Kidney (tissue), 13 donors: ENCODE measurements at regions not wholly inside any gene's neighbourhood (a gene's known extent, or its start where the extent isn't known, plus 50 kb on each side); places are given as distances from the start of the nearest gene placed in this dataset.
A peak's percentile ranks its signal among the peaks of the same experiment; 100 is the strongest.
"Not testable (repeated sequence)": the region's sequence is repeated elsewhere in the genome, so short reads cannot be mapped to it uniquely, and the experiment has no call there.

Experiments
- DNase-seq, 5 donors: peaks; one replicate each; pipeline ENCODE4 v3.0.0-alpha.2; 2013 to 2020
- FAIRE-seq: peaks from 2 replicates; lab custom pipeline; 2012; peaks lifted over from hg19 to GRCh38; lab: Jason Lieb, UNC
- H3K27ac ChIP-seq, 2 donors: one replicate each; pipeline ENCODE4 v1.7.0; 2013; ENCODE audit warnings: low read depth in 2 of 2, low read length in 2 of 2, inconsistent platforms in 1 of 2
- H3K27me3 ChIP-seq: one replicate; pipeline ENCODE4 v1.7.1; 2013; ENCODE audit warnings: low read length, inconsistent platforms; ENCODE audit not compliant: control insufficient read depth, insufficient read depth
- H3K36me3 ChIP-seq, 3 donors: one replicate each; pipeline versions ENCODE4 v1.7.0 to v1.7.1; 2013; ENCODE audit warnings: low read length in 3 of 3, control low read depth in 1 of 3, inconsistent platforms in 1 of 3; ENCODE audit not compliant: insufficient read depth in 3 of 3, control insufficient read depth in 2 of 3
- H3K4me1 ChIP-seq, 3 donors: one replicate each; pipeline versions ENCODE4 v1.7.0 to v1.7.1; 2013; ENCODE audit warnings: low read length in 3 of 3, inconsistent platforms in 1 of 3, low read depth in 1 of 3; ENCODE audit not compliant: control insufficient read depth in 2 of 3, insufficient read depth in 2 of 3
- H3K4me3 ChIP-seq, 3 donors: one replicate each; pipeline versions ENCODE4 v1.7.0 to v1.8.1; 2013; ENCODE audit warnings: low read length in 3 of 3, control low read depth in 1 of 3, inconsistent platforms in 1 of 3
- H3K9ac ChIP-seq, 3 donors: one replicate each; pipeline versions ENCODE4 v1.7.0 to v1.7.1; 2013; ENCODE audit warnings: low read length in 3 of 3, control low read depth in 1 of 3, inconsistent platforms in 1 of 3
- H3K9me3 ChIP-seq, 3 donors: one replicate each; pipeline versions ENCODE4 v1.7.0 to v1.7.1; 2013; ENCODE audit warnings: low read length in 3 of 3, control low read depth in 1 of 3, inconsistent platforms in 1 of 3; ENCODE audit not compliant: control insufficient read depth in 2 of 3, insufficient read depth in 1 of 3
- intact Hi-C: fragments of 100-400 bp; cut with DNase I; formaldehyde crosslinking; loops from one replicate; pipeline ENCODE4 v1.11.1; 2022
- TF ChIP-seq, protein P1 (sequence below): IDR thresholded peaks from 3 replicates; pipeline ENCODE4 v1.5.1; 2012; ENCODE audit warnings: mild to moderate bottlenecking, moderate library complexity, borderline replicate concordance; ENCODE audit not compliant: insufficient read depth; ENCODE audit errors: extremely low read depth
- donor health status: control.
- donor health status: control.
- donor health status: control.
- donor health status: control.
- donor health status: control.
- donor health status: DM: yes; HTN: yes; CAD: no.
- donor health status: Normal renal cell carcinoma (clear cell type).

DNA sequence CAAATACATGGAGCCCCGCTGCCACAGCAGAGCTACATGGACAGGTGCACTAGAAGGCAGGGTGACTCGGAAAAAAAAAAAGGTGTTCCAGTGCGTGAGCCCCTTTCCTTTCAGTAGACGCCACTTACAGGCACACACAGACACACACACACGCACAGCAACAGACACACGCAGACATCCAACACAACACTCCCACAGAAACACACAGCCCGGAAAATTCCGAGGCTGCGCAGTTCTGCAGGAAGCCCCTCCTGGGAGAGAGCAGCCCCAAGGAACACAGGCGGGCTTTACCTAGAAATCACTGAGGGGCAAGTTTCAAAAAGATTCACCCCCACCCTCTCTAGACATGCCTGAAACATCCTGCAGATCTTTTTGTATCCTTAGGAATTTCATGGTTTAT is 136.0 kb upstream of the WSB1 start:
- Histone ChIP-seq H3K9ac (no peak overlapping the region), H3K27me3 (no peaks in the 10 kb centered on the region), H3K4me3 (no peak overlapping the region), H3K36me3 (no peaks in the 10 kb centered on the region), H3K9me3 (no peaks in the 10 kb centered on the region), H3K27ac (no peak overlapping the region), H3K4me1 (no peaks in the 10 kb centered on the region)
- FAIRE-seq (no peak), DNase-seq (peak in 1 of 5 donors; percentile 22)
- TF ChIP-seq, protein P1, sequence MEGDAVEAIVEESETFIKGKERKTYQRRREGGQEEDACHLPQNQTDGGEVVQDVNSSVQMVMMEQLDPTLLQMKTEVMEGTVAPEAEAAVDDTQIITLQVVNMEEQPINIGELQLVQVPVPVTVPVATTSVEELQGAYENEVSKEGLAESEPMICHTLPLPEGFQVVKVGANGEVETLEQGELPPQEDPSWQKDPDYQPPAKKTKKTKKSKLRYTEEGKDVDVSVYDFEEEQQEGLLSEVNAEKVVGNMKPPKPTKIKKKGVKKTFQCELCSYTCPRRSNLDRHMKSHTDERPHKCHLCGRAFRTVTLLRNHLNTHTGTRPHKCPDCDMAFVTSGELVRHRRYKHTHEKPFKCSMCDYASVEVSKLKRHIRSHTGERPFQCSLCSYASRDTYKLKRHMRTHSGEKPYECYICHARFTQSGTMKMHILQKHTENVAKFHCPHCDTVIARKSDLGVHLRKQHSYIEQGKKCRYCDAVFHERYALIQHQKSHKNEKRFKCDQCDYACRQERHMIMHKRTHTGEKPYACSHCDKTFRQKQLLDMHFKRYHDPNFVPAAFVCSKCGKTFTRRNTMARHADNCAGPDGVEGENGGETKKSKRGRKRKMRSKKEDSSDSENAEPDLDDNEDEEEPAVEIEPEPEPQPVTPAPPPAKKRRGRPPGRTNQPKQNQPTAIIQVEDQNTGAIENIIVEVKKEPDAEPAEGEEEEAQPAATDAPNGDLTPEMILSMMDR: no peak
- intact Hi-C loops: no loop called here

DNA sequence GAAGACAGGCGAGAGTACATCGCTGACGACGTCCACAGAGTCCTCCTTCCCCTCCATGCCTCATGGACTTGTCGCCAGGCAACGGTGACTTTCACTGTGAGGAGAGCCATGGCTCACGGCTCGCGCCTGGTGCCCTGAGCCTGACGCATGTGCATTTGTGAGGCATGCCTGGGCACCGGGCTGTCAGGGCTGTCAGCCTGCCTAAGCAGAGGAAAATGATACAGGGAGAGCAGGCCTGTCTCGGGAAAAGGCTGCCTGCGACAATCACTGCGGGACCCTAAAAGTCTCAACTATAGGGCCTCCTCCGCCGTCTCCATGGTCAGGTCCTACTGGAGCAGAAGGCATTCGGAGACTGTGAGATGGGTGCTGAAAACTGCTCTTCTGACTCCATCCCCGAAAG is 135.5 kb upstream of the WSB1 start:
- TF ChIP-seq, protein P1: no peak
- no peaks in the 10 kb centered on the region for H3K36me3 ChIP-seq
- no peak overlapping the region for H3K9ac ChIP-seq
- no peaks in the 10 kb centered on the region for H3K27me3 ChIP-seq
- intact Hi-C loops: no loop called here
- H3K27ac ChIP-seq: no peak overlapping the region
- FAIRE-seq (no peak), DNase-seq (peak in 1 of 5 donors; percentile 42)
- H3K9me3 ChIP-seq: no peaks in the 10 kb centered on the region
- H3K4me3 ChIP-seq: no peak overlapping the region
- no peaks in the 10 kb centered on the region for H3K4me1 ChIP-seq

DNA sequence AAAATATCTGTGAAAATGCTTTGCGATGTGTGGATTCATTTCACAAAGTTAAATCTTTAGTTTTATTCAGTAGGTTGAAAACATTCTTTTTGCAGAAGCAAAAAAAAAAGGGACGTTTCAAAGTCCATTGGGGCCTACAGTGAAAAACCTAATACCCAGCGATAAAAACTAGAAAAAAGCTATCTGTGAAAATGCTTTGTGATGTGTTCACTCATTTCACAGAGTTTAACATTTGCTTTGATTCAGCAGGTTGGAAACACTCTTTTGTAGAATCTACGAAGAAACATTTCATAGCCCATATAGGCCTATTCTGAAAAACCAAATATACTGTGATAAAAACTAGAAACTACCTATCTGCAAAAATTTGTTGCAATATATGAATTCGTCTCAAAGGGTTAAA is 113.6 kb upstream of the WSB1 start:
- Histone ChIP-seq H3K9ac (no peak overlapping the region), H3K27me3 (no peaks in the 10 kb centered on the region), H3K4me3 (no peak overlapping the region), H3K36me3 (no peaks in the 10 kb centered on the region), H3K9me3 (peaks cover 0 to 14% (median 0%) of the 10 kb centered on the region in 3 donors), H3K4me1 (no peaks in the 10 kb centered on the region), H3K27ac (no peak overlapping the region)
- FAIRE-seq (no peak), DNase-seq (no peak)
- TF ChIP-seq, protein P1: no peak
- intact Hi-C loops: no loop called here

DNA sequence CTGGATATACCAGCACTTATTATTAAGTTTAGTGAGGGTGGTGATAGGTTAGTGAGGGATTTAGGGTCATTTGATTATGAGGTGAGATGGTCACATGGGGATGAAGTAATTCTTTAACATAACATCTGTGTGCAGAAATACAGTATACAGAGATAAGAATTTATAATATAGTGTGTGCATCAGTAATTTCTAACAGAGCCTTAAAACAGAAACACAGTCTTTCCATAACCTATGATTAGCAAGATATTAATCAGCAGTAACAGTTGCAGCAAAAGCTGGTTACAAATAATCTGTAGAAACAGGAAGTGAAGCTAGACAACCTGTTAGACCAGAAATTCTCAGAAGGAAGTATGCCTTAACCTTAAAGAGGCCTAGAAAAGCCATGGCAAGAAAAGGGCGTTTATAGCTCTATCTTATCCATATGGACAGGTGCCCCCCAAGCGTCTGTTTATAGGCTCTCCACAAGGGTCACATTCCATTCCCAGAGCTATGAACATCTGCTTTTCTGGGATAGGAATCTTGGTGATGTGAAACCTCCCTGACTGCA is 112.5 kb upstream of the WSB1 start:
- H3K9ac ChIP-seq, DNase-seq, H3K4me1 ChIP-seq, H3K36me3 ChIP-seq, H3K4me3 ChIP-seq, intact Hi-C loops, FAIRE-seq, H3K27me3 ChIP-seq, H3K27ac ChIP-seq: not testable (repeated sequence)
- H3K9me3 ChIP-seq: peaks cover 0 to 14% (median 0%) of the 10 kb centered on the region in 3 donors
